ENCODE measurements at regions not wholly inside any gene's neighbourhood (a gene's known extent, or its start where the extent isn't known, plus 50 kb on each side); places are given as distances from the start of the nearest gene placed in this dataset.

DNA sequence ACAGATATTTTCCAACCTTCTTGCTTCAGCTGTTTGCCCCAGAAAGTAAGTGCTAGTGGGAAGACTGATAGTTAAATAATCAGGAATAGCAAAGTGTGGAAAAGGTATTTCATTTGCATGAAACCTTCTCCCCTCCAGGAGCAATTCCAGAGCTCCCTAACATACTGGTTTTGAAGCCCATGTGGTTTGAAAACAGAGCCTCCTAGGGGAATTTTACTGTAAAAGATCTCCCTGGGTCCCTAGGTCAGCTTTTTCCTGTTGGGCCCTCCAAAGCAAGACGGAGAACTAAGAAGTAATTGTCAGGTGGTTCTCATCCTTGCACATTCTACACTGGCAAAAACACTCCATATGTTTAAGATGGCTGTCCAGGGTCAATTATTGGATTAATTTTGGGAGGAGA is 218.7 kb upstream of the FOXD3 start:
- DNase-seq (ENCODE audit: low spot score) = no peak
- Histone ChIP-seq H4K20me1 (ENCODE audit: insufficient read depth, low read length) (no peaks in the 10 kb centered on the region), H2AFZ (ENCODE audit: low read length) (no peak overlapping the region), H3K4me2 (ENCODE audit: low read length) (no peak overlapping the region), H3K4me1 (ENCODE audit: insufficient read depth, low read length, poor library complexity, severe bottlenecking) (no peaks in the 10 kb centered on the region), H3K9me3 (ENCODE audit: low read length) (no peaks in the 10 kb centered on the region), H3K79me2 (ENCODE audit: insufficient read depth, low read depth, low read length) (no peaks in the 10 kb centered on the region), H3K36me3 (ENCODE audit: insufficient read depth, low read length) (no peaks in the 10 kb centered on the region), H3K4me3 (ENCODE audit: low read depth, low read length, poor library complexity, severe bottlenecking) (no peak overlapping the region), H3K9me2 (ENCODE audit: insufficient read depth, low read length) (no peaks in the 10 kb centered on the region), H3K27ac (ENCODE audit: low read depth, low read length, poor library complexity, severe bottlenecking) (no peak overlapping the region)
- ChIA-PET CTCF (ENCODE audit: unreplicated experiment) (no interaction called here), POLR2A (interaction anchor here (0.7 kb wide), 1 partner anchor 35 kb away, joined by 4 read pairs; no protein-coding TSS in a partner anchor)
- intact Hi-C loops (cut with micrococcal nuclease; ENCODE audit: unreplicated experiment) = no loop called here
- no peak for TF ChIP-seq EZH2phosphoT487 (IDR thresholded peaks at IDR 0.05; ENCODE audit: borderline replicate concordance, low read depth, low read length)
- TF ChIP-seq, protein P1, sequence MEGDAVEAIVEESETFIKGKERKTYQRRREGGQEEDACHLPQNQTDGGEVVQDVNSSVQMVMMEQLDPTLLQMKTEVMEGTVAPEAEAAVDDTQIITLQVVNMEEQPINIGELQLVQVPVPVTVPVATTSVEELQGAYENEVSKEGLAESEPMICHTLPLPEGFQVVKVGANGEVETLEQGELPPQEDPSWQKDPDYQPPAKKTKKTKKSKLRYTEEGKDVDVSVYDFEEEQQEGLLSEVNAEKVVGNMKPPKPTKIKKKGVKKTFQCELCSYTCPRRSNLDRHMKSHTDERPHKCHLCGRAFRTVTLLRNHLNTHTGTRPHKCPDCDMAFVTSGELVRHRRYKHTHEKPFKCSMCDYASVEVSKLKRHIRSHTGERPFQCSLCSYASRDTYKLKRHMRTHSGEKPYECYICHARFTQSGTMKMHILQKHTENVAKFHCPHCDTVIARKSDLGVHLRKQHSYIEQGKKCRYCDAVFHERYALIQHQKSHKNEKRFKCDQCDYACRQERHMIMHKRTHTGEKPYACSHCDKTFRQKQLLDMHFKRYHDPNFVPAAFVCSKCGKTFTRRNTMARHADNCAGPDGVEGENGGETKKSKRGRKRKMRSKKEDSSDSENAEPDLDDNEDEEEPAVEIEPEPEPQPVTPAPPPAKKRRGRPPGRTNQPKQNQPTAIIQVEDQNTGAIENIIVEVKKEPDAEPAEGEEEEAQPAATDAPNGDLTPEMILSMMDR (conservative IDR thresholded peaks at IDR 0.05; ENCODE audit: low read length) = no peak
- BruUV-seq (replicated peaks) = no TSS peak

DNA sequence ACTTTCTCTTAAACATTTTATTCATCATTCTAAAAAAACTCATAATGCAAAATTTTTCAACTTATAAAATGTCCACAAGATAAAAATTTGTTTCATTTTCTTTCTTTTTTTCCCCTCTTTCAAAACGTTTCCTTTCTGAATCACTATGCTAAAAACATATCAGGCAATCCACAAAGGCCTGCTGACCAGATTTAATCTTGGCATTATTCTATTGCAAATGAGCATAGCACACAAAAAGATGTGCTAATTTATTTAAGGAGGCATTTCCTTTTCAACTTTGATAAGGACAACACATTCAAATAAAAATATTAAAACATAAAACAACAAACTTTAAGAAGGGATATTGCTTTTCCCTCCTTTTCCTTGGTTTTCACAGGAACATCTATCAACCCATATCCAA is 215.3 kb upstream of the FOXD3 start:
- POLR2A ChIA-PET = no interaction called here
- intact Hi-C loops (cut with micrococcal nuclease; ENCODE audit: unreplicated experiment) = no loop called here
- BruUV-seq (replicated peaks) = no TSS peak

DNA sequence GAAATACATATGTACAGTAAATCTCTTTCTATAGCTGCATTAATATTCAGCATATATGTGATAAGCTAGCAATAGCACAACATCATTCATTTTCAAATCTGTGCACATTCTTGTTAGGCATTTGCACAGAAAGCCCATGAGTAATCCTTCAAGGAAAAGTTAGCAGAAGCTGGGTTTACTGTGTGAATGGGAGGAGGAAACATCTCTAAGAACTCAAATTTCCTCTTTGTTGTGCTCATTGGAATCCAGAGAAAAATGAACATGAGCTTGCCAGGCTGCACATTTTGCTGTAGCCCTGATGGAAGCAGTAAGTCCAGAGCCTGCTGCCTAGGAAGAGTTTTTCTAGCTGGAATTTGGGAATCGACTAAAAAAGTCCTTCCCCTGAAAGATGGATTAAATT is 214.2 kb upstream of the FOXD3 start:
- Histone ChIP-seq H3K9me3 (ENCODE audit: low read length) (no peaks in the 10 kb centered on the region), H3K4me3 (ENCODE audit: low read depth, low read length, poor library complexity, severe bottlenecking) (no peak overlapping the region), H2AFZ (ENCODE audit: low read length) (no peak overlapping the region), H3K36me3 (ENCODE audit: insufficient read depth, low read length) (no peaks in the 10 kb centered on the region), H3K79me2 (ENCODE audit: insufficient read depth, low read depth, low read length) (no peaks in the 10 kb centered on the region), H3K27ac (ENCODE audit: low read depth, low read length, poor library complexity, severe bottlenecking) (no peak overlapping the region), H3K4me2 (ENCODE audit: low read length) (no peak overlapping the region), H3K9me2 (ENCODE audit: insufficient read depth, low read length) (no peaks in the 10 kb centered on the region), H4K20me1 (ENCODE audit: insufficient read depth, low read length) (no peaks in the 10 kb centered on the region), H3K4me1 (ENCODE audit: insufficient read depth, low read length, poor library complexity, severe bottlenecking) (no peaks in the 10 kb centered on the region)
- POLR2A ChIA-PET = no interaction called here
- no TSS peak for BruUV-seq (replicated peaks)
- no peak for DNase-seq (ENCODE audit: low spot score)
- no peak for TF ChIP-seq EZH2phosphoT487 (IDR thresholded peaks at IDR 0.05; ENCODE audit: borderline replicate concordance, low read depth, low read length)
- TF ChIP-seq, protein P1 (conservative IDR thresholded peaks at IDR 0.05; ENCODE audit: low read length) = no peak
- CTCF ChIA-PET (ENCODE audit: unreplicated experiment) = no interaction called here
- intact Hi-C loops (cut with micrococcal nuclease; ENCODE audit: unreplicated experiment) = no loop called here

More for the DNA sequence above, 215.3 kb upstream of the FOXD3 start:
- no peaks in the 10 kb centered on the region for H3K36me3 ChIP-seq (ENCODE audit: insufficient read depth, low read length)
- DNase-seq (ENCODE audit: low spot score) = no peak
- H3K4me3 ChIP-seq (ENCODE audit: low read depth, low read length, poor library complexity, severe bottlenecking) = no peak overlapping the region
- H2AFZ ChIP-seq (ENCODE audit: low read length) = no peak overlapping the region
- no peaks in the 10 kb centered on the region for H4K20me1 ChIP-seq (ENCODE audit: insufficient read depth, low read length)
- CTCF ChIA-PET (ENCODE audit: unreplicated experiment) = no interaction called here
- H3K27ac ChIP-seq (ENCODE audit: low read depth, low read length, poor library complexity, severe bottlenecking) = no peak overlapping the region
- no peak overlapping the region for H3K4me2 ChIP-seq (ENCODE audit: low read length)
- H3K4me1 ChIP-seq (ENCODE audit: insufficient read depth, low read length, poor library complexity, severe bottlenecking) = no peaks in the 10 kb centered on the region
- H3K79me2 ChIP-seq (ENCODE audit: insufficient read depth, low read depth, low read length) = no peaks in the 10 kb centered on the region
- TF ChIP-seq EZH2phosphoT487 (IDR thresholded peaks at IDR 0.05; ENCODE audit: borderline replicate concordance, low read depth, low read length) = no peak
- TF ChIP-seq, protein P1 (conservative IDR thresholded peaks at IDR 0.05; ENCODE audit: low read length) = no peak
- no peaks in the 10 kb centered on the region for H3K9me3 ChIP-seq (ENCODE audit: low read length)
- H3K9me2 ChIP-seq (ENCODE audit: insufficient read depth, low read length) = no peaks in the 10 kb centered on the region

All from OCI-LY7 (cell line).